PC-3 (cell line): ENCODE measurements at regions not wholly inside any gene's neighbourhood (a gene's known extent, or its start where the extent isn't known, plus 50 kb on each side); places are given as distances from the start of the nearest gene placed in this dataset.

Experiments
- ATAC-seq: fragments of 200-7000 bp; cut with Tn5 transposase; 2 replicates; pipeline ENCODE4 v1.9.1; 2020; ENCODE audit warnings: mild to moderate bottlenecking, moderate library complexity
- BruUV-seq: library from RNA; stranded (reverse); fragments of 400-500 nt; replicated peaks from 2 replicates; lab custom pipeline; 2021; lab: Mats Ljungman, UMichigan
- CTCF ChIA-PET: fragments of 300-600 bp; sonication (Branson Sonifier 250); formaldehyde crosslinking; loops from one replicate; lab custom pipeline; 2022; ENCODE audit warnings: antibody characterized with exemption; lab: Charles Lee
- POLR2A ChIA-PET: fragments of 300-600 bp; sonication (Branson Sonifier 250); formaldehyde crosslinking; loops from one replicate; lab custom pipeline; 2022; ENCODE audit warnings: antibody characterized with exemption; ENCODE audit not compliant: unreplicated experiment; lab: Charles Lee
- DNase-seq: peaks from one replicate; pipeline ENCODE4 v3.0.0-alpha.2; 2015
- H2AFZ ChIP-seq: fragments of 300-600 bp; sonication (generic); 2 replicates; pipeline ENCODE4 v1.6.0; 2016; ENCODE audit warnings: antibody characterized with exemption, low read length
- H3F3A ChIP-seq: fragments of 300-600 bp; sonication (generic); one replicate; pipeline ENCODE4 v1.6.0; 2017; ENCODE audit warnings: antibody characterized with exemption, low read length, control low read depth, mild to moderate bottlenecking; ENCODE audit not compliant: unreplicated experiment
- H3K27ac ChIP-seq: fragments of 300-600 bp; sonication (generic); 2 replicates; pipeline ENCODE4 v1.5.1; 2016; ENCODE audit warnings: mild to moderate bottlenecking, low read length
- H3K27me3 ChIP-seq: fragments of 300-600 bp; sonication (generic); 2 replicates; pipeline ENCODE4 v1.6.1; 2016; ENCODE audit warnings: low read length, mixed read lengths
- H3K36me3 ChIP-seq: fragments of 300-600 bp; sonication (generic); 2 replicates; pipeline ENCODE4 v1.6.1; 2016; ENCODE audit warnings: low read depth, mixed run types, low read length, mixed read lengths
- H3K4me1 ChIP-seq: fragments of 300-600 bp; sonication (generic); 2 replicates; pipeline ENCODE4 v1.5.1; 2016; ENCODE audit warnings: low read length; ENCODE audit not compliant: insufficient read depth
- H3K4me2 ChIP-seq: fragments of 300-600 bp; sonication (generic); 2 replicates; pipeline ENCODE4 v1.6.0; 2016; ENCODE audit warnings: low read length
- H3K4me3 ChIP-seq: fragments of 300-600 bp; sonication (generic); 2 replicates; pipeline ENCODE4 v1.5.1; 2016; ENCODE audit warnings: mild to moderate bottlenecking, low read length, mixed read lengths
- H3K79me2 ChIP-seq: fragments of 300-600 bp; sonication (generic); 2 replicates; pipeline ENCODE4 v1.6.1; 2017; ENCODE audit warnings: low read length, mixed read lengths
- H3K9ac ChIP-seq: fragments of 300-600 bp; sonication (generic); 2 replicates; pipeline ENCODE4 v1.6.0; 2016; ENCODE audit warnings: mild to moderate bottlenecking, low read length
- H3K9me2 ChIP-seq: fragments of 300-600 bp; sonication (generic); replicated peaks from 2 replicates; pipeline ENCODE4 v1.6.1; 2016; ENCODE audit warnings: mixed run types, low read length, mixed read lengths
- H3K9me3 ChIP-seq: fragments of 300-600 bp; sonication (generic); 2 replicates; pipeline ENCODE4 v1.6.1; 2016; ENCODE audit warnings: low read length, mixed read lengths
- H4K20me1 ChIP-seq: fragments of 300-600 bp; sonication (generic); 2 replicates; pipeline ENCODE4 v1.6.1; 2016; ENCODE audit warnings: low read length, mixed read lengths
- EZH2 ChIP-seq: fragments of 300-600 bp; sonication (generic); IDR thresholded peaks from one replicate; pipeline ENCODE4 v1.6.1; 2017; ENCODE audit warnings: antibody characterized with exemption, mild to moderate bottlenecking, low read length; ENCODE audit not compliant: unreplicated experiment
- EZH2phosphoT487 ChIP-seq: fragments of 300-600 bp; sonication (generic); IDR thresholded peaks from 2 replicates; pipeline ENCODE4 v1.6.1; 2018; ENCODE audit warnings: mild to moderate bottlenecking, antibody characterized with exemption, low read length, borderline replicate concordance
- intact Hi-C: fragments of 100-400 bp; cut with micrococcal nuclease; formaldehyde crosslinking; loops from 2 replicates; pipeline ENCODE4 v1.9.0; 2023
- TF ChIP-seq, protein P1 (sequence below): fragments of 300-600 bp; sonication (generic); conservative IDR thresholded peaks from 2 replicates; pipeline ENCODE4 v1.5.1; 2017; ENCODE audit warnings: antibody characterized with exemption, low read depth, mild to moderate bottlenecking, low read length

DNA sequence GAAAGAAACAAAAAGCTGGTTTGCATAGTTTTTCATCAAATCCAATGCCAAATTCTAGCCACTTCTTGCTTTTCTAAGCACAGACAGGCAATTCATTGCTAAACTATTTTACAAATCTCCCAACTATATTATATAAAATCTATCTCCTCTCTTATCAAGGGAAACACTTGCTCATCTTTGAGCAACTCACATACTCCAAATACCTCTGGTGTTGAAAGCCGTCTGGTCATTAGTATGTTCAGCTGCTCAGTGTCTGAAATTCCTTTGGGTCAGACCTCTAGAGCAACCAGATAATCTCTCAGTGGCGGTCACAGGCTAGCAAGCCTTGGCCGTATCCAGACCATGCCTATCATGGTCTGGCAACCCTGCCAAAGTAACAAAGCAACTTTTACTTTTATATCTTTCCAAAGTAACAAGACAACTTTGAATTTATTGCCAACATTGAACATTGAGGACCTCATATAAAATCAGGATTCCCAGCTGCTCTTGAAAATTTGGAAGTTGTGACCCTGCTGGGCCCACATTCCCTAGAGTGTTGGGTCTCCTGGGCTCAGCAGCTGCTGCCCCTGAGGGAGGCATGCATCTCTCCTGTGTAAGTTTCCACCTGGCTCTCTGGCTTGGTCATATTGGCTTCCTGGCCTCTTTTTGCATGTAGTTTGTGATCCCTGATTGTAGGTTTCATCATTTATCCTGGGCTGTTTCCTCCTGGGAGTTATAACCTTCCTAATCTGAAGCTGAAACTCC lies 56.8 kb upstream of the LANCL2 start:
- Histone ChIP-seq H3K36me3 (no peaks in the 10 kb centered on the region), H3K27ac (no peak overlapping the region), H3F3A (no peaks in the 10 kb centered on the region), H2AFZ (no peak overlapping the region), H3K9me3 (no peaks in the 10 kb centered on the region), H3K4me2 (no peak overlapping the region), H3K4me1 (peaks cover 3% of the 10 kb centered on the region; the same call in 1 of the 2 replicates), H3K9me2 (no peaks in the 10 kb centered on the region), H3K9ac (no peak overlapping the region), H3K4me3 (no peak overlapping the region), H3K79me2 (no peaks in the 10 kb centered on the region), H3K27me3 (no peaks in the 10 kb centered on the region), H4K20me1 (no peaks in the 10 kb centered on the region)
- no peak for ATAC-seq
- ChIA-PET POLR2A (no interaction called here), CTCF (no interaction called here)
- intact Hi-C loops: loop anchor here (5.0 kb wide), 1 partner anchor 39 kb away; no protein-coding TSS in a partner anchor
- no peak for TF ChIP-seq EZH2
- TF ChIP-seq, protein P1, sequence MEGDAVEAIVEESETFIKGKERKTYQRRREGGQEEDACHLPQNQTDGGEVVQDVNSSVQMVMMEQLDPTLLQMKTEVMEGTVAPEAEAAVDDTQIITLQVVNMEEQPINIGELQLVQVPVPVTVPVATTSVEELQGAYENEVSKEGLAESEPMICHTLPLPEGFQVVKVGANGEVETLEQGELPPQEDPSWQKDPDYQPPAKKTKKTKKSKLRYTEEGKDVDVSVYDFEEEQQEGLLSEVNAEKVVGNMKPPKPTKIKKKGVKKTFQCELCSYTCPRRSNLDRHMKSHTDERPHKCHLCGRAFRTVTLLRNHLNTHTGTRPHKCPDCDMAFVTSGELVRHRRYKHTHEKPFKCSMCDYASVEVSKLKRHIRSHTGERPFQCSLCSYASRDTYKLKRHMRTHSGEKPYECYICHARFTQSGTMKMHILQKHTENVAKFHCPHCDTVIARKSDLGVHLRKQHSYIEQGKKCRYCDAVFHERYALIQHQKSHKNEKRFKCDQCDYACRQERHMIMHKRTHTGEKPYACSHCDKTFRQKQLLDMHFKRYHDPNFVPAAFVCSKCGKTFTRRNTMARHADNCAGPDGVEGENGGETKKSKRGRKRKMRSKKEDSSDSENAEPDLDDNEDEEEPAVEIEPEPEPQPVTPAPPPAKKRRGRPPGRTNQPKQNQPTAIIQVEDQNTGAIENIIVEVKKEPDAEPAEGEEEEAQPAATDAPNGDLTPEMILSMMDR: no peak
- TF ChIP-seq EZH2phosphoT487: no peak
- DNase-seq: no peak
- no TSS peak for BruUV-seq

DNA sequence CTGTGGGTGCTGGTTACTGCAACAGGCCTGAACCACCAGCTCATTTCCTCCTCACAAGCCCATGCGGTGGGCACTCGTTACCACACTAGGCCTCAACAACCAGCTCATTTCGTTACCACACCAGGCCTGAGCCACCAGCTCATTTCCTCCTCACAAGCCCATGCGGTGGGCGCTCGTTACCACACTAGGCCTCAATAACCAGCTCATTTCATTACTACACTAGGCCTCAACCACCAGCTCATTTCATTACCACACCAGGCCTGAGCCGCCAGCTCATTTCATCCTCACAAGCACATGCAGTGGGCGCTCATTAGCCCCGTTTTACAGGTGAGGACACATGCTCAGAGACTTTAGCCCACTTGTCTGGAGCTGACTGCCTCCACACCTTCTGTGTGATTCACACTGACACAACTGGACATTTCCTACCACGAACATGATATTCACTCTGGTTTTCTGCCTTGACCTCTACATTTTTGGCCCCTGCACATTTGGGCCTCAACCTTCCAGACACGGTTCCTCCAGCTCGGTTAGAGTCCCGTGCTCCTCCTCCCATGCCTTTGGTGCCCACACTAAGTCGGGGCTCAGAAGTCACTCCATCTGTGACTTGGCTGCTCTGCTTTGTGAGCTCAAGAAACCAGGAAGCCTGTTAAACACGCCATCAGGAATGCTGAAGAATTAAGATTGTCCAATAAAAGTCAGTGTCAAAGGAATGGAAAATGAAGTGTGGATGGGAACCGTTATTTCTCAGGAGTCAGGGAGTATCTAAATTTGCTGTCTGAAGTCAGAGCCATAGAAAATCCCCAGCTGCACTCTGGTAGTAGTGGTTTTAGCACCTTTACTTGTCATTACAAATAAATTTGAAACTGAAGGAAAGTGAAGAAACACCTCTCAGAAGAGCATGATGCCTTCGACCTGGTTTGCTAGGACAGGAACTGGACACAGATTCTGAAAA lies 55.8 kb upstream of the LANCL2 start:
- DNase-seq (no peak), ATAC-seq (no peak)
- no peaks in the 10 kb centered on the region for H3K79me2 ChIP-seq
- H3K4me2 ChIP-seq: no peak overlapping the region
- H3K9ac ChIP-seq: no peak overlapping the region
- H4K20me1 ChIP-seq: no peaks in the 10 kb centered on the region
- ChIA-PET POLR2A (no interaction called here), CTCF (no interaction called here)
- H3K27me3 ChIP-seq: no peaks in the 10 kb centered on the region
- no peaks in the 10 kb centered on the region for H3K9me2 ChIP-seq
- H2AFZ ChIP-seq: no peak overlapping the region
- H3K9me3 ChIP-seq: no peaks in the 10 kb centered on the region
- no peak overlapping the region for H3K4me3 ChIP-seq
- TF ChIP-seq EZH2 (no peak), EZH2phosphoT487 (no peak)
- TF ChIP-seq, protein P1: no peak
- intact Hi-C loops: loop anchor here (5.0 kb wide), 1 partner anchor 38 kb away; no protein-coding TSS in a partner anchor
- H3F3A ChIP-seq: no peaks in the 10 kb centered on the region
- no peak overlapping the region for H3K27ac ChIP-seq
- H3K4me1 ChIP-seq: peaks cover 3% of the 10 kb centered on the region; the same call in 1 of the 2 replicates
- H3K36me3 ChIP-seq: no peaks in the 10 kb centered on the region
- BruUV-seq: no TSS peak
